ENCODE measurements at regions not wholly inside any gene's neighbourhood (a gene's known extent, or its start where the extent isn't known, plus 50 kb on each side); places are given as distances from the start of the nearest gene placed in this dataset.

DNA sequence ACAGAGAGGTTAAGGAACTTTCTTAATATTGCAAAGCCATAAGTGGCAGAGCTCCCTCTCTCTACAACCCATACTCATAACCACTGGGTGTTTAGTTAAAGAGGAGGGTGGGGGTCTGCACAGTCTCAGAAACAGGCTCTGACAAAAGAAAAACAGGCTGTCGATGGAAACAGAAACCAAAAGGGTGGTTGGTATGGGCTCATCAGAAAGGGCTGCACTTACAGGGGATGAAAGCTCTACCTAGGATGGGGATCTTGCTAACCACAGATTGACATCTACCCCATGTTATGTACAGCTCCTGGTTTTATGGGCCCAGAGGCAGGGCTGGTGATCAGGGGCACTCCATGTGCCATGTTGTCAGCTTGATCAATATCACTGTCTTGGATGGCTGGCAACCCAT lies 111.4 kb downstream of the CYLD start:
- H3K4me1 Mint-ChIP-seq, result no peaks in the 10 kb centered on the region
- no peaks in the 10 kb centered on the region for H3K9me3 Mint-ChIP-seq
- H3K27ac Mint-ChIP-seq, result no peak overlapping the region
- H3K36me3 Mint-ChIP-seq, result no peaks in the 10 kb centered on the region
- no peak overlapping the region for H3K4me3 Mint-ChIP-seq
- peaks cover 8% of the 10 kb centered on the region for H3K27me3 Mint-ChIP-seq

All from activated naive CD4-positive, alpha-beta T cell treated with anti-CD3 and anti-CD28 coated beads, Interleukin-2, amount 50 U/mL, for 24 hours (primary cell).